SIG-M5 treated with dmso at 0.1 percent for 504 hours (cell line): ENCODE measurements at regions not wholly inside any gene's neighbourhood (a gene's known extent, or its start where the extent isn't known, plus 50 kb on each side); places are given as distances from the start of the nearest gene placed in this dataset.

Experiments
- DNase-seq: peaks from one replicate; lab custom pipeline; 2025; ENCODE audit not compliant: unreplicated experiment; lab: John Stamatoyannopoulos, UW

DNA sequence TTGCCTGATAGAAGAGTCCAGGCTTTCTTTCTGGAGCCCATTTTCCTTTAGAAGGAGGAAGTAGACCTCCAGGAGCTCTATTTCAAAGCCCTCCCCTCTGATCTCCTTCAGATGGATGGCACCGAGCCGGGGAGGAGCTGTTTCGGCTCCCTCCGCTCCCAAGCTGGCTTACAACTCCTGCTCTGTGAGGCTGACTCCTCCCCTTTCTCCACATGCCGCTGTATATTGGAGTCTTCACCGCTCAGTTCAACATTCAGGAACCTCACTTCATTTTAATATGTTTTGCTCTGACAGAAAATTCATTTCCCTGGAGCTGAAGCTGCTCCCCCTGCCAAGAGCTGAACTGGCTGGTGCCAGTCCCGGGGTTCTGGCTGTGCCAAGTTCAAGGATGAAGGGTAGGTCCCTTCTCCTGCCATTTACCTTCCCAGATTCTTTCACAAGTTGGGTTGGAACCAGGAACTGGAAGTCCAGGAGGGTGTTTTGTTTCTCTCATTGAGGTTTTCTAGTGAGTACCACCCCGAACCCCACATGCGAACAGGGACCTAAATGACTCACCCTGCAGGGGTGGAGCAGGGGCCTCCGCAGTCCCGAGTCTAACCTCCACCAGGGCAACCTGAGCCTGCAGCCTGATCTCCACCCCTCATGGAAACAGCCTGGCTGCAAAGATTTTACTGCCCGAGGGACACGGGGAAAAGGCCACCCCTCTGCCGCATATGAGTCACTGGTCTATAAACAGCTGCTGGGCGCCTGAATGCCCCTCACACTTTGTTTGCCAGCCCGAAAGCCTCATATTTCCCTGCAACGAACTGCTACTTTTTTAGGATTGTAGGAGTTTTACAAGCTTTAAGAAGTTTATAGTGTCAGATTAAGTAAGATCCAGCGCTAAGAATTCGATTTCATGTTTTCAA is 68.6 kb upstream of the FOXA2 start:
- DNase-seq = no peak

DNA sequence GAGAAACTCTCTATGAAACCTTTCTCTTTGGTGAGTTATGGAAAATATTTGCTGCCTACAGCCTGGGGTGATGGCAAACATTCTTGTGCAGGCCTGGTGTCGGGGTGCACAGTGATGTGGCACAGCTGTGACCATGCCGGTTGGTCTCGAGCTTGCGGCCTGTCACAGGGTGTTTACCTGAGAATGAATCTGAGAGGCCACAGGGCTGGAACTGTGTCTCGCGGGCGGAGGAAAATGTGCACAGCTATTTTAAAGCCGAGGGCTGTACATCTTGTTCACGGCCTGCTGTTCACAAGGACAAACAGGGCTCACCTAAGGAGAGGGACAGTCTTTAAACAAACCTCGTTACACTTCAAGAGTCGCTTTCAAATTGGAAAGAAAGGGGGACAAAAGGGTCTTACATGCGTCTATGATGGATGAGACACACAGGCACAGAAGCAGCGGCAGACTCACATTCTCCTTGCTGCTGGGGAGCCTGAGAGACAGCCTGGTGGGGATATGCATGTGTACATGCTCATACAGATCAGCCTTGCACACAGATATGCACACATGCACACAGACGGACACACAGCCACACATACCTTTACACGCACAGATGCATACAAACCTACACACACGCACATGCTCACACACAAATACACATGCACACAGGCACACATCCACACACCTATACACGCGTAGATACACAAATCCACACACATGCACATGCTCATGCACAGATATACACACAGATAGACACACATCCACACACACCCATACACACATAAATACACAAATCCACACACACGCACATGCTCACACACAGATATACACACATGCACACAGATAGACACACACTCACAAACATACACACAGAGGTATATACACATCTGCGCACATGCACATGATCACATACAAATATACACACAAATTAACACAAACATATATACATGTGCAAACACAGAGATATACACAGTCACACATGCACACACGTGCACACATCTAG is 69.6 kb upstream of the FOXA2 start:
- DNase-seq = no peak

DNA sequence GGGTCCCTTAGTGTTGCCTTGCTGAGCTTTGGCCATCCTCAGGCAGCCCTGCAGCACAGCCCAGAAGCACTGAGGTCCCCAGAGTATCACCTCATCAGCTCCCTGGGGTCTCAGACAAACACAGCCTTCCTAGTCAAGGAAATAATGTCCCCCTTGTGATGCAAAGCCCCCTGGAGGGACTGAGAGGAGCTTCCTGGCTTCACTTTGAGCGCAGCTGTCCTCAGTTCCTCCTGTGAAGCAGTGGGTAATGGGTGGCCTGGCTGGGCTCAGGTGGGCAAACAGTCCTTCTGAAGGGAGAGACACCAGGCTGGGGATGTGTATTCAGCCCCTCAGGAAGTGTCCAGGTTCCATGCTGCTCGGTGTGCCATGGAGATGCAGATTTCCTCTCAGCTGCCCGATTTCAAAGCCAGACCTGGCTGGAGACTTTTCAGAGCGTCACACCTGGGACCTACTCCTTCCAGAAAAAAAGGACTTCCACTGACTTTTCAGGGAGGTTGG is 79.2 kb upstream of the FOXA2 start:
- DNase-seq = no peak

DNA sequence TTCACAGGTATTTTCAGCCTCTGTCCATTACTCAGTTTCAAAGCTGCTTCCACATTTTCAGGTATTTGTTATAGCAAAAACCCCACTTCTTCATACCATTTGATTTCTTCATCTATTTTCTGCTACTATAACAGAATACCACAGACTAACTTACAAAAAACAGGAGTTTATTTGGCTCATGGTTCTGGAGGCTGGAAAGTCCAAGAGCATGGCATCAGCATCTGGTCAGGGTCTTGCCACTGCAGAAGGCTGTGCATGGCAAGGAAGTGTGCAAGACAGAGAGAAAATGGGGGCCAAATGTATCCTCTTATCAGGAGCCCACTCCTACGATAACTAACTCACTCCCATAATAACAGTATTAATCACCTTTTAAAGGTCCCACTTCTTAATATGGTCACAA is 82.8 kb upstream of the FOXA2 start:
- no peak for DNase-seq

DNA sequence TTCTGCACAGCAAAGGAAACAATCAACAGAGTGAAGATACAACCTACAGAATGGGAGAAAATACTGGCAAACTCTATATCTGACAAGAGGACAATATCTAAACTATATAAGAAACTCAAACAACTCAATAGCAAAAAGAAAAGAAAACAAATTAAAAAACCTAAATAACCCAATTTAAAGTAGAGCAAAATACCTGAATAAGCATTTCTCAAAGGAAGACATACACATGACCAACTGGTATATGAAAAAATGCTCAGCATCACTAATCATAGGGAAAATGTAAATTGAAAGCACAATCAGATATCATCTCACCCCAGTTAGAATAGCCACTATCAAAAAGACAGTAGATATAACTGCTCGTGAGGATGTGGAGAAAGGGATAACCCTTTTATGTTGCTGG is 87.8 kb upstream of the FOXA2 start:
- no peak for DNase-seq

DNA sequence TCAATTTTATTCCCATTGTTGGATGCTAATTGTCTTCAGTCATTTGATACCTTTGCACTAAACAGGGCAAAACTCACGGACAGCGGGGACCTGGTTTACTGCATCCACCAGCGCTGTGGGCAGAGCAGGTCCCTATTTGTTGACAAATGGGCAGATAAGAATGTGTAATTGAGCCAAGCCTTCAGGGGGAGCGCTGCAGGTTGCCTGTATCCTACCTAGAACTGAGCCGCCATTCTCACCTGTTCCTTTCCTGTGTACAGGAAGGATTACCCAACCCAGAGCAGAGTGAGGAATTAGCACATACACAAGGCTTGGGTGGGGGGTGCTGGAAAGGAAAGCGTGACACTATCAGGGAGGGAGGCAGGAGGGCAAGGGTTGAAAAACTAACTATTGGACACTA is 89.1 kb upstream of the FOXA2 start:
- no peak for DNase-seq

DNA sequence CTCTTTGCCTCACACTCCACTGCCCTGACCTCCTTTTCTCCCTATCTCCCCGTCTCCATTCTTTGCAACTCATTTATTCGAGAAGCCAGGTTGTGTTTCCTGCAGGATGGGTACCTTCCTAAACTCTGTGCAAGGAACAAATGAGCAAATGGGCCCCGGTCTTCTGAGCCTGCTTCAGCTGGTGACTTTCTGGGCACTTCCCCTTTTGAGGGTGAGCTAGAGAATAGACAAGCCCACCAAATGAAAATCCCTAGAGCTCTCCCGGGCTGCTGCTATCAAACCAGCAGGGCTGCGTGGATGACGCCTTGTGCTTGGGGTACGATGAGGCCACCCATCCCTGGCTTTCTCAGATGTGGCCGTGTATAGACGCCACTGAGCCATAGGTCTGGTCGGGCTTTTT is 91.0 kb upstream of the FOXA2 start:
- DNase-seq = no peak

DNA sequence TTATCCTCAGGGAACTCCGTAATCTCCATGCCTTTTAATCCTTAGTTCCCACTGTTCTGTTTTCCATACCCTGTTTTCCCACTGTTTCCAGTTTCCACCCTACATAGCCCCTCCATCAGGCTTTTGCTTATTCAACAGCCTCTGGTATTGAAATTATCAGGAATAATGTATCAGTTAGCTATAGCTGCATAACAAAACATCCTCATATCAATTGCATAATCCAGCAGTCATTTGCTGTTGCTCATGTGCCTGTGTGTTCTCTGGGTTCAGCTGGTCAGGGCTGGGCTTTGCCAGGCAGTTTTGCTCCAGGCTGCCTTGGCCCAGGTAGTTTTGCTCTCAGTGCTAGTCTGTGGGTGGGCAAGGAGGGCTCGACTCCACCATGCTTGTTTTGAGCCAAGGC is 94.3 kb upstream of the FOXA2 start:
- DNase-seq = no peak

DNA sequence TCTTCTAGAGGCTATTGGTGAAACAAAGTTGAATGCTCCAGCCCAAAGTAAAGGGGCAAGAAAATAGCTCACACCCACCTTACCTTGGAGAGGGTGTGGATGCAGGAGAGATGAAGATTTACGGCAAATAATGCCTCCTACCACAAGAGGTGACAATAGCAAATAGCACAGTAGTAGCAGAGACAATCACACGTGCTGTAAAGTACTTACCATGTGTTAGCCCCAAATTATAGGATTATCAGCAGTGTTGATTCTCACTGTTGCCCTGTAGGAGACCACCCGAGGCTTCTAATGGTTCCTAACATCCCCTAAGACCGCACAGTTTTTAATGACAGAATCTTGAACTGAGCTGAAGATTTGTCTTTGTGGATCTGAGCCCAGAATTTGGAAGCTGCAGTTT is 94.8 kb upstream of the FOXA2 start:
- DNase-seq = no peak

DNA sequence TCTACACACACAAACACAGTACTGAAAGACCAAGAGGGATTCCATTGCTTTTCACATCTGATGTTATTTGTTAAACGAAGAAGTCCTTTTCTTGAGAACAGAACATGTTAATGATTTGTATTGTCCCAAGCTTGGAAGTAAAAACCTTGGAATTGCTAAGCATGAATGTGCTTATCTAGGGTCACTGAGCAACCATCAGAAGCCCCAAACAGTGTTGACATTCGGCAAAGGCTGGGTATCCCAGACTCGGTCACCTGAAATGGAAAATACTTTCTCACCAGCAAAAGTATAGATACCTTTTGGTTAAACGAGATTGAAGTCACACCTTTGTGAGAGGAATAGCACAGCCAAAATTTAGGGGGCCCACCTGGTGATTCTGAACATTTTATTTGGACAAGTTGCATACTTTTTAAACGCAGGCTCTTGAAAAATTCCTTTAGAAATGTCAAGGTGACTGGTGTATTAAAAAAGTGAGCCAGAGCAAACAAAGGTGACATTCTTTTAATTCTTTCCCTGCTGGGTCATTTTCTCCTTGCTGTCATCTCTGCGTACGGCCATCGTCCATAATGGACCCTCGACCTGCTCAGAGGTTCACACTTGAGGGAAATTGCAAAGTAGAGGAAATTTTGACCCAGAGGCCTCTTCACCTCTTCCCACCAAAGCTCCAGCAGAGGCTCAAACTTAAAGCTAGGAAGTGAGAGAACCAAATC is 95.8 kb upstream of the FOXA2 start:
- no peak for DNase-seq

DNA sequence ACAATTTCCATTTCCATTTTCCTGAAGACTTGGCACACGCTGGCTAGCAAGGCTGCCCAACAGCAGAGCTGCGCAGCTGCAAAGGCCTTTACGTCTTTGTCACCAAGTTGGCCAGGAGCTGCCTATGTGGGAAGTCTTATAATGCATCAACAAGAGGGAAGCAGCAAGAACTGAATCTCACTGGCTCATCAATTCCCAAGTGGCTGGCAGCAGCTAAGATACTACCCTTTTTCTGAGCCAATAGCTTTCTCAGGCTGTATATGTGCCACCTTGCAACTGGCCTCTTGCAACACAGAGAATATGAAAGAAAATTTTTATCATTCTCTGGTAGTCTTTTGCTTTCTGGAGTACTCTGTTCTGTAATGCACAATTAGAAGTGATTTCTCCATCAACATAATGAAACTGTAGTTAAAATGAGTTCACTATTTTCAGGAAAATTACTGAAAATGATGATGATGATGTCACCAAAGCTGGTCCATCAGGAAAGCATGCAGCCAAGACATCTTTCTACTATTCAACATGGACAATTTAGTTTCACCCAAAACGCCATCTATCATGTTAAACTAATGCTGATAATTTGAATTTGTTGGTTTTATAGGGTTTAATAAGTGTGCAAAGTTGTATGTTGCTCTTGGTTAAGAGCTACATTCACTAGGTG is 97.3 kb upstream of the FOXA2 start:
- no peak for DNase-seq

DNA sequence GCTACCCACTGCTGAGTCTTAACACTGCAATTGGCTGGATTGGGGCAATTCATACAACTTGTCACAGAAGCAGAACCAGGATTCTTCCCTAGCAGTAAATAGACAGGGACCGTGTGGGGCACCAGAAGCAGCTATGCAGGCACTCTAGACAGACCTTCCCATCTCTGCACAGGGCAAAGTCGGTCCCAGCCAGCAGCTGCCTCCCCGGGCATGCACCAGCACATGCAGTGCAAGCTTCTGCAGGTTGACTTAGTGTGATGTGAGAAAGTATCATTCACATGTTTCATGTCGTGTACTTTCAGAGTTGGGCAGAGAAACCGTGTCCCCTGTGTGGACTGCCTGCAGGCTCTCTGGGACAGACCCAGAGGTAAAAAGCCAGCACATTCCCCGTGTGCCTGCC is 98.0 kb upstream of the FOXA2 start:
- no peak for DNase-seq

DNA sequence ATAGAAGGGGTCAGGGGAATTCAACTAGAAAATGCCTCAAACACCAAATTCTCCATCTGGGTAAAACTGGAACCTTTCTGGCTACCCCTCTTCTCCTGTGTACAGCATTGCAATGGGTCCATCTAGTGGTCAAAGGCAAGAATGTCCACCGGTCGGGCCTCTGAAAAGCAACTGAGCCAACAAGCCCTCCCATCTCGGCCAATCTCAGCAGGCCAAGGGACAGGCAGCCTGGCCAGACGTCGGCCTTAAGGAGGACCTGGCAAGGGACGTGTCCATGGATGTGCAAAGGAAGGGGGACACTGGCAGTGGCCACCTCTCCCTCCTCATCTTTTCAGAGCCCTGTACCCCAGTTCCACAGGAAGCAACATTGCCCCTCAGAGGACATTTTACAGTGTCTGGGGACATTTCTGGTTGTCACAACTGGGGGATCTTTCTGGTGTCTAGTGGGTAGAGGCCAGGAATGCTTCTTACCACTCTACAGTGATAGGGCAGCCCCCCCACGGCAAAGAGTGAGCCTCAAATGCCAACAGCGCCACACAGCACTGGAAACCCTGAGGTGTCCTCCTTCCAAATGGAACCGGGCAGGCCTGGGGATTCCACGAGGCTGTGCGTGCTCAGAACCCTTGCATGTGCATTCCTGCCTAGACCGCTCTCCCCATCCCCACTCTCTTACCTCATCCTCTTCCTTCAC is 99.8 kb upstream of the FOXA2 start:
- peak; percentile 79 for DNase-seq

DNA sequence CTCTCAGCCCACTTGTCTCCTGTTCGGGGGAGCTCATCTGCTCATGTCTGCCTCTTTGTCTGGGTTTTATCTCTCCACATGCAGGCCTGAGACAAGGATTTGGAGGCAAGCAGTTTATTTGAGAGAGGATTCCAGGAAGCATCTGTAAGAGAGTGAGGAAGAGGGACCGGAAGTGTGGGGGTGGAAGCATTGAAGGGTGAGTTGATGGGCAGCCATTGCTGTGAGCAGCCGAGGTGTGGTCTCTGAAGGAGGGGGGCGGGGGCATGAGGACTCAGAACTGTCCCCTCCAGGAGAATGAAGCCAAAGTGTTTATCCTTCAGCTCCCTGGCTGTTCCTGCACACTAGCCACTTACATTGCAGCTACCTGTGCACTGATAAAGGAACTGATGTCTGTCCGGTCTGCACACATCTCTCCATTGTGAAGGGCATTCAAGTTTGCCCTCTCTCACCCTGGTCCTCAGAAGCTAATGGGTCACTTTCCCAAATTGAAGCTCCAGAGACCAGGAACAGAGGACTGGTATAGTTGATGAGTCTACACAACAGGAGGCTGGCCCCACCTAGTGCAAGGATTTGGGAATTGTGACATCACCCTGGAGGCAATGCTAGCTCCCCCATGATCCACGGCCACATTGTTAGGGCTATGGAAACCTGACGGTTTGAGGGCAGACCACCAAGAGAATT is 100.5 kb upstream of the FOXA2 start:
- DNase-seq = no peak

DNA sequence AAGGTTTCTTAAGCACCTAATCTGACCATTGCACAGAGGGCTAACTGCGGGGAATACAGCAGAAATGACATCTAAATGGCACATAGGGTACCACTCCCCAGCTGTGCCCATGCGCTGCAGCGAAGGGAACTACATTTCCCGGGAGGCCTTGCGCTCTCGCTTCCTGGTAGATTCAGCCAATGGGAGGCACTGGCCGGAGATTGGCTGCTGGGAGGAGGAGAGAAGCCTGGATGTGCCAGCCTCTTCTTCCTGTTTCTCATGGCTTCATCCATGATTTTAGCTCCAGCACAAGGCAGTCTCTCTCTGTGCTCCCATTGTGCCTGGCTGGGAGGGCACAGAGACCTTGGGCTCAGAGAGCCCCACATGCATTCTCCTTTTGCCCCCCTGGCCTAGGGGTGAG is 101.7 kb upstream of the FOXA2 start:
- peak; percentile 54 for DNase-seq

DNA sequence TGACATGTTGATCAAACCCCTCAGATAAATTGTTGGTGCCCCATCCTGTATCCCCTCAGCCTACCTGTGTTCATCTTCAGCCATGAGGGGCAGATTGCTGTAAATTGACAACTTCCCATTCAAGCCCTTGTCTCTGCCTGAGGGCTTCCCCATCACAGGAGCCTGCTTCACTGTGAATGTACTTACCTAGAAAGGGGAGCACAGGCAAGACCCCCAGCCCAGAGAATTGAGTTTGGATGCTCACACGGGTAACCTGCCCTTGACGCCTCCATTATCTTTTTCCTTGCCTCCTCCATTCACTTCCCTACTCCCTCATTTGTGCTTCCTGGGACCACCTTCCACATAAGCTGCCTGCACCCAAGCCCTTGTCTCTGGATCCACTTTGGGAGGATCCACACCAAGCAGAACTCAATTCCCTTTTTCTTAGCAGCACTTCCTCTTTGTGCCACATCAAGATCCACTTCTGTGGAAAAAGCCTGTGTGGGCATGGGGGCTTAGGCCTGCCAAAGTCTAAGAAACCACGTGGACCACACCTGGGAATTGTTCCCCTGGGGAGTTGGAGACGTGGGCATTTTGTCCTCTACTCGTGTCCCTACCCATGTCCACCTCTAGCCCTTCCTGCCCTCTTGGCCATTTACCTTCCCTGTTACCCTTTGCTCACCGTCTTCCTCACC is 103.4 kb upstream of the FOXA2 start:
- no peak for DNase-seq

DNA sequence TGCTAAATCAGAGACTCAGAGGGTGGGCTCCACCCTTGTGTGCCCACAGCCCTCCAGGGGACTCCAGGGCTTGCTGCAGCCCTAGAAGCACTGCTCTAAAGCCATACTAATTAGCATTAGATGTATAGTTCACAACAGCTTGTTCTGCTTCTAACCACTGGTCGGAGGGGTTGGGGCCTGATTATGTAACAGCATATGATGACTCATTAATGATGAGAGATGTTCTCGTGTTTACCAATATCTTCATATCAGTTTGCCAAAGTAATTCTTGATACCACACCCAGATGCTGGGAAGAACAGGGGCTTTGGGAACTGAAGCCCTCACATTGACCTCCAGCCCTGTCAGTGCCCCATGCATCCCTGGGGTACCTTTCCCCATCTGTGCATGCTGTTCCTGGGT is 104.1 kb upstream of the FOXA2 start:
- peak; percentile 22 for DNase-seq

DNA sequence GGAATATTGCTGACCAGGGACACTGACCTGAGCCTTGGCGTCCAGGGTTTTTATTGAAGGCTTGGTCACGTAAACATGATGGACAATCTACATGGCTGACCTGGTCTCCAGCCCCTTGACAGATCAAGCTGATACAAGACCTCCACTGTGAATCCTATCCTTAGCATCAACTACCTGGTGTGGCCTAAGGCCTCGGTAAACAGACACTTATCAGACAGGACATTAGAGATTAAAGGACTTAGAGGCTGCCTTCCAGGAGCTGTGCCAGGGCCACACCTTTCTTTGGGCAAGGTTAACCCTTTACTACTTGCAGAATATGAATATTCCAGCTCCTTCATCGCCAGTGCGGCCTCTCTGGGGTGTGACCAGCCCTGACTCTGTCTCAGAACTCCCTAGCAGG is 104.9 kb upstream of the FOXA2 start:
- no peak for DNase-seq

DNA sequence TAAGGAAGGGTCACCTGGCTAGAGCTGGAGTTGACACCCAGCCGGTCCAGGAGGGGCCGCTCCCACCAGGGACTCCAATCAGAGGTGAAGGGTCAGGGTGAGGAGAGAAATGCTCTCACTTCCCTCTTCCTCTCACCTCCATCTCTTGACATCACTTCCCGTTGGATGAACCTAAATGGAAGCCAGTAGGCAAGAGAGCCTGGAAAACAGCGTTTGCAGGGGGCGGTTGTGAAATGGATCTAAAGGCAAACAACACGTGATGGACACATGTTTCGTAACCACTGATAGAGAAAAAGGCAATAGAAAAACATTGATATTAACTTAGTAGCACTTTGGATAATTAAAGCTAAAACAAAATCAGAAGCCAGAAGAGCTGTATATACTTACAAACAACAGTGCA is 105.6 kb upstream of the FOXA2 start:
- no peak for DNase-seq
